ENCODE measurements at regions not wholly inside any gene's neighbourhood (a gene's known extent, or its start where the extent isn't known, plus 50 kb on each side); places are given as distances from the start of the nearest gene placed in this dataset.
"Not testable (repeated sequence)": the region's sequence is repeated elsewhere in the genome, so short reads cannot be mapped to it uniquely, and the experiment has no call there.

- DNase-seq (ENCODE audit: low spot score): no peak
Measured at GRCh38 chr4:38482696-38483095, 181.3 kb upstream of the KLF3 start.

DNA sequence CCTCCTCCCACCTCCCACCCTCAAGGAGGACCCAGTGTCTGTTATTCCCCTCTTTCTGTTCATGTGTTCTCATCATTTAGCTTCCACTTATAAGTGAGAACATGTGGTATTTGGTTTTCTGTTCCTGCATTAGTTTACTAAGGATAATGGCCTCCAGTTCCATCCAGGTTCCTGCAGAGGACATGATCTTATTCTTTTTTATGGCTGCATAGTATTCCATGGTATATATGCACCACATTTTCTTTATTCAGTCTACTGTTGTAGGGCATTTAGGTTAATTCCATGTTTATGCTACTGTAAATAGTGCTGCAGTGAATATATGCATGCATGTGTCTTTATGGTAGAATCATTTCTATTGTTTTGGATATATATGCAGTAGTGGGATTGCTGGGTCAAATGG lies 180.4 kb upstream of the KLF3 start:
- DNase-seq (ENCODE audit: low spot score): not testable (repeated sequence)

- DNase-seq (ENCODE audit: low spot score): no peak
Measured at GRCh38 chr4:38489011-38489861, 174.8 kb upstream of the KLF3 start.

- DNase-seq (ENCODE audit: low spot score): no peak
Measured at GRCh38 chr4:38489924-38490639, 173.9 kb upstream of the KLF3 start.

GRCh38 chr4:38490753-38491446 lies 173.1 kb upstream of the KLF3 start:
- DNase-seq (ENCODE audit: low spot score): no peak

DNA sequence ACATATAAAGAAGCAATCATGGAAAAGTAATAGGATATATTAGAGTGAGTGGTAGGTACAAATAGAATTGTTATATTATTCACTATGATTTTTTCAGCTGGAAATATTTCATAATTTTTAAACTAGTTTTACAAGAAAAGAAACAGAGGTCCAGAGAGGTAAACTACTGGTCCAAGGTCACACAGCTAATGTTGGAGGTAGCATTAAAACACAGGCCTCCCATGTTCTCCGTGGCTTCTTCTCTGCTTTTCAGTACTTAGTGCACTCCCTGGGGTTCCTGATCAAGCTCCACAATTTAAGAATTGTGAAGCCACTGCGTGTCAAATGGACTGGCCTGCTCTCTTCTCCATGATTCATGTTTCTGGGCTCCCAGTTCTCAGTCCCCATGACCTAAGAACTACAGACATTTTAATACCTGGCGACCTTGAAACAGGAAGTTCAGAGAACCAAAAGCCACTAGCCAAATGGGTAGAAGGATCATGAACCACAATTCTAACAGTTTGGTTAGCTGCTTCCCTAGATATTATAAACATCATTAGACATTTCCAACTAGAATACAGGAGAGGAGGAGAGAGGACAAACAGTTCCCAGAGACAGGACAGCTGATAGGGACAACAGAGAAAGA lies 172.0 kb upstream of the KLF3 start:
- no peak for DNase-seq (ENCODE audit: low spot score)

DNA sequence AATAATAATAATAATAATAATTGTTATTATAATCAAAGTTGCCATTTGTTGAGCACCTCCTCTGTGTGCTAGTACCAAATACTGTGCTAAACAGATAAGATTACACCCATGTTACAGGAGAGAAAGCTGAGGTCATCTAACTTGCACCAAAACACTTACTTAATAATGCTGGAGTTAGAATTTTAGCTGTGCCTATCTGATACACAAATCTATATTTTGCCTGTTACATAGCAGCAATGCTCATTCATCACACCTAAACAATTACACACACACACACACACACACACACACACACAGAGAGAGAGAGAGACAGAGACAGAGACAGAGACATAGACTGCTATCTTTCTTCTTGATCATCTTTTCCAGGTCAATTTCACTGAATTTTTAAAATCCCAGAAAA lies 170.9 kb upstream of the KLF3 start:
- DNase-seq (ENCODE audit: low spot score): no peak

GRCh38 chr4:38495446-38495845 lies 168.6 kb upstream of the KLF3 start:
- no peak for DNase-seq (ENCODE audit: low spot score)

- no peak for DNase-seq (ENCODE audit: low spot score)
Measured at GRCh38 chr4:38497121-38497520, 166.9 kb upstream of the KLF3 start.

DNA sequence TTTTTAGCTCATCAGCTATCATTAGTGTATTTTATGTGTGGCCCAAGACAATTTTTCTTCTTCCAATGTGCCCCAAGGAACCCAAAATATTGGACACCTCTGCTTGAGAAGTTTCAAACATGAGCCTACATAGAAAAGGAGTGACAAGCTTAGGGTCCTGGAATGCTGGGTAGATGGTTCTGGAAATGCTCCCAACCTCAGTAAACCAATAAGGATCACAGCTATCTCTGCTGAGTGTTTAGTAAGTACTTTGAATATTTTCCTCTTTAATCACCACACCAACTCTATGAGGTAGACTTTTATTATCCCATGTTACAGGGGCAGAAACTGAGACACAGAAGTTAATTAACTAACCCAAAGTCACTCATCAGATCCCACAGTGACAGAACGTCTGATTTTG lies 164.9 kb upstream of the KLF3 start:
- DNase-seq (ENCODE audit: low spot score): no peak

- DNase-seq (ENCODE audit: low spot score): no peak
Measured at GRCh38 chr4:38500433-38500832, 163.6 kb upstream of the KLF3 start.

DNA sequence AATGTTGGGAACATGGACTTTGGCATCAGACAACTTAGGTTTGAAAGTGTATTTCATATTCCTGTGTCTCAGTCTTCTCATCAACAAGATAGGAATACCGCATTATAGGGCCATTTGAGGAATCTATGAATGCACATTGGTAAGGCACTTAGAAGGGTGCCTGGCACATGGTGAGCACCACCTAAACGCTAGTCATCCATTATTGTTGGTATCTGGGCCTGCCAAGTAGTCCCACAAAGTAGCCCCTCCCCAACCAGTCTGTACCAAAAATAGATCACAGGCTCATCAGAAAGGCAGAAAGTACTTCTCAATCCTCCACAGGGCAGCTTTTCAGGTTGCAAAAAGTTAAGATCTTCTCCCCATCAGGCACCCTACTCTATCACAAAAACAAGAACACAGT lies 162.3 kb upstream of the KLF3 start:
- DNase-seq (ENCODE audit: low spot score): no peak

- DNase-seq (ENCODE audit: low spot score): no peak
Measured at GRCh38 chr4:38503689-38504395, 160.2 kb upstream of the KLF3 start.

GRCh38 chr4:38504396-38504715 lies 159.6 kb upstream of the KLF3 start:
- DNase-seq (ENCODE audit: low spot score): no peak

DNA sequence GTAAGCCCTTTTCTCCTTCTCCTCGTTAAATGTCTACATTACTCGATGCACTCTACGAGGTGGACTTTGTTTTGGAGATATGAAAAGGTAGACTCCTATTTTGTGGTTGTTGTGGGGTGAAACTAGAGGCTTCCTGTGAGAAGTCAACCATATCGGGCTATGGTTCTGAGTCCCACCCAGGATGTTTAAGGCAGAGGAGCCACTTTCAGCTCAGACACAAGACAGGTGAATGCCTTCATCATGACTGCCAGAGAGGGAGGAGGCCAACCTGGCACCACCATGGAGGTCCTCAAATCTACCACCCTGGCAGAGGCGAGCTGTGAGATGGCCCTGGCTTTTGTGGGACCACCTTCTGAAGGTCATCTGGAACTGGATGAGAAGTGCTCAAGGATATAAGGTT lies 154.4 kb upstream of the KLF3 start:
- DNase-seq (ENCODE audit: low spot score): no peak

DNA sequence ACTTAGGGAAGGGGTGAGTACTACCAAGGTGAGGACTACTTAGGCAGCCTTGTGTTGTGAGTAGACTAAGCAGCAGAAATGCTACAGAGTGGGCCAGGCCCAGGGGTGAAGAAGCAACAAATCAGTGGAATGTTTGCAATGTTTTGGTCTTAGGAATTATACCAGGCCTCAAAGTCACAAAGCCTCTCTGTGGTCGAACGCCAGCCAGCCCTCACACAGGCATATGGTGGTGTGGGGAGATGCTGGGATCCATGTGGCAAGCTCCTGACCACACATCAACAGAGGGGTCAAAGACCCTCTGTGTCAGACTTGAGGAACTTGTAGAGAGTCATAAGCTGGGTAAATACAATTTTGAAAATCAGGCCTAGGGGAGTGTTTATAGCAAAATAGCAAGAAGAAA lies 153.8 kb upstream of the KLF3 start:
- no peak for DNase-seq (ENCODE audit: low spot score)

DNA sequence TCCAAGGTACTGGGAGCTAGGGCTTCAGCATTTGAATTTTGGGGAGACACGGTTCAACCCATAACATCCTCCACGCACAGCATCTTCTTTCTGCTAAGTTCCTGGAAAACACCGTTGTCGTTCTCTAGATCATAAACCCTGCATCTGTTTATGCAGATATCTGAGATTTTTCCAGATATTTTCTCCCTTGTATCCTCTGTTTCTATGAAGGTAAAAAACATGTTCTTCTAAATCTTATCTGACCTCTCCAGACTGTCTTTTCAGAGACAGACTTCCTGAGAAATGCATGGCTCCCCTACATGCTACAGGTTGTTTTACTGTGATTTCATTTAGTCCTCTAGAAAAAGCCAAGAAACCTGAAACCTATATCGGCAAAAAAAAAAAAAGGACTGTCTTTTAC lies 152.3 kb upstream of the KLF3 start:
- no peak for DNase-seq (ENCODE audit: low spot score)

GRCh38 chr4:38512840-38513239 lies 151.2 kb upstream of the KLF3 start:
- no peak for DNase-seq (ENCODE audit: low spot score)

- no peak for DNase-seq (ENCODE audit: low spot score)
Measured at GRCh38 chr4:38514465-38515146, 149.4 kb upstream of the KLF3 start.

DNA sequence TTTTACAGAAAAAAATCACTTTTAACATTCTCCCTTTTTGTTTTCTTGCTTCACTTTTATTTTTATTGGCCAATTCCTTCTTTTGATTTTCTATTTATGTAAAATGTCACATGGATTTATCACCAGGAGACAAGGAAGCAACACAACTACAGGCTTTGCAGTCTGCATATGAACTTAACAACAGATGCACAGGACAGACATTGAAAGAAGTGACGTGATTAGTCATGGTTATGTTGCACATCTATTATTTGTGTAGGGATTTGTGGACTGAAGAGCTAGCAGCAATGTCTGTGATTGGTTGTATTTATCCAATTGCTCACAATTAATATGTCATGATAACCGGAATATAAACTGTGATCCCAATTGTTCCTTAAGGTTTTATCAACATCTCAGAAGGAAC lies 147.8 kb upstream of the KLF3 start:
- no peak for DNase-seq (ENCODE audit: low spot score)

- no peak for DNase-seq (ENCODE audit: low spot score)
Measured at GRCh38 chr4:38519666-38520065, 144.3 kb upstream of the KLF3 start.

DNA sequence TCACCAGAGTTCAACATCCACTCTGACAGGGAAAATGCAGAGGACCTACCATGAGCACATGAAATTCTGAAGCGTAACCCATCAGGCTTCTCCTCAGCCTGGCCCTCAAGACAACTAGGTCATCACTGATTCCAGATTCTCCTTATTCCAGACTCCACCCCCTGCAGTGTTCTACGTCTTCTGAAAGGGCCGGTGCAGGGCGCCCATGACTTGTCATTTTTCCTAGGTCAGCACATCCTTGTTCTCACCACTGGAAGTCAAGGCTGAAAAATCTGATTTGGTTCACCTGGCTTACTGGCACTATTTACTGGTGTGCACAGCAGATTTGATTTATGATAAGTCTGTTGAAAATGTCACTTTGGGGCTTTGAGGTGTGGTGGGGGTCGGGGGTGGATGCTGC lies 140.9 kb upstream of the KLF3 start:
- no peak for DNase-seq (ENCODE audit: low spot score)
